ENCODE measurements at regions not wholly inside any gene's neighbourhood (a gene's known extent, or its start where the extent isn't known, plus 50 kb on each side); places are given as distances from the start of the nearest gene placed in this dataset.

DNA sequence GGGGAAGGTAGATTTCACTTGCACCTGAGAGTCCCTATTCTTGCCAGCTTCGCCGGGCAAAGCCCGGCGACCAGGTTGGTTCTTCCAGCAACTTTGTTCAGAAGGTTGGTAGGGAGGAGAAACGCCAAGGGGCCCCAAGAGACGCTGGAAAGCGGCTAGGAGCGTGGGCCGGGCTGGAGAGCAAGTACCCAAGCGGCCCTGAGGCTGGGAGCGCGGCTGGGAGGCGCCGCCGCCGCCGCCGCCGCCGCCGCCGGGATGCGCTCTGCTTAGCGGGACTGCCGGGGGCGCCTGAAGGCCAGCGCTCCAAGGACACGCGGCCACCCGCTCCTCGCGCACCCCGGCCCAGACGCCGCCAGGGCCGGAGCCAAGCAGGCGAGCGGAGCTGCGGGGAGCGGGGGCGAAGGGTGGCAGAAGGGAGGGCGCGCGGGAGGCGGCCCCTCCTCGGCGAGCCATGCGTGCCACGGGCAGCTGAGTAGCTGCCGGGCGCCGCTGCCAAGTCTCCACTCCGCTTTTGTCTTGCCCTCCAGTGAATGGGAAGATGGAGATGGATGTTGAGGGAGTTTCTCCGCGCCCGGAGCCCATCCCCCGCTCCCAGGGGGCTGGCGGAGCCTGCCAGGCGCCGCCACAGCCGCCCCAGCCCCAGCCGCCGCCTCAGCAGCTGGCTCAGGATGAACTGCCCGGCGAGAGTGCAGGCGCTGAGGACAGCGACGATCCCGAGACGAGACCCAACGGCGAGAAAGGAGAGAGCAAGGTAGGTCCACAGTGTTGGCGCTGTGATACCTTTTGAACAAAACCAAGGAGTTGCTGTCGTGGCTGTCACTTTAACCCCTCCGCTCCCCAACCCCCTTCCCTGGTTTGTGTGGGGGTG, 227.4 kb upstream of the AZI2 start:
- Histone ChIP-seq H2AFZ (ENCODE audit: low read length) (peak overlapping the region; percentile 14; the same call in 1 of the 2 replicates), H2BK120ac (replicated peaks; ENCODE audit: low read depth, low read length) (no peak overlapping the region), H3K56ac (replicated peaks; ENCODE audit: insufficient read length, low read depth, low read length) (no peak overlapping the region), H3K14ac (ENCODE audit: insufficient read length) (peak overlapping the region; percentile 94), H3K4me2 (ENCODE audit: insufficient read depth in 1 of 2, low read depth in 2 of 2, low read length in 2 of 2) (peak overlapping the region; percentile 92 to 93), H3K4me1 (replicated peaks in 1 of 4; ENCODE audit: control insufficient read depth in 3 of 4, insufficient read depth in 4 of 4, low read length in 3 of 4) (peaks cover 0 to 17% (median 7%) of the 10 kb centered on the region in 4 experiments; a peak in 5 of 7 replicates), H4K8ac (ENCODE audit: extremely low read depth, insufficient read depth, low read length) (peak overlapping the region; percentile 45), H2AK5ac (ENCODE audit: low read depth, low read length) (no peak overlapping the region), H2BK12ac (ENCODE audit: low read depth, low read length) (0 out of 2 replicates have a peak overlapping the region, but pooled peaks have one; percentile 63), H3K9me3 (ENCODE audit: insufficient read depth in 2 of 2, low read depth in 1 of 2, low read length in 1 of 2) (no peaks in the 10 kb centered on the region), H2BK20ac (ENCODE audit: low read length) (no peak overlapping the region), H3K23me2 (ENCODE audit: low read depth, low read length) (peaks cover 10% of the 10 kb centered on the region), H2BK5ac (ENCODE audit: low read depth, low read length) (no peak overlapping the region), H3K23ac (ENCODE audit: insufficient read length) (no peak overlapping the region), H4K5ac (ENCODE audit: insufficient read length, low read depth, low read length) (peak overlapping the region; percentile 13), H3K18ac (ENCODE audit: extremely low read depth, low read length) (no peak overlapping the region), H2BK15ac (ENCODE audit: low read length) (no peak overlapping the region), H3K36me3 (ENCODE audit: control insufficient read depth in 2 of 4, insufficient read depth in 4 of 4, low read length in 3 of 4) (no peaks in the 10 kb centered on the region), H3K9ac (replicated peaks in 1 of 4; ENCODE audit: extremely low read depth in 1 of 4, low read depth in 3 of 4, low read length in 3 of 4) (peak overlapping the region in 3 of 4 experiments; percentile 31 to 51 (median 41); a peak in 5 of 7 replicates), H3K4ac (replicated peaks; ENCODE audit: insufficient read length, low read depth, low read length) (no peak overlapping the region), H3K4me3 (ENCODE audit: extremely low read depth in 1 of 4, insufficient read depth in 2 of 4, low read depth in 3 of 4, low read length in 4 of 4) (peak overlapping the region; percentile 66 to 79 (median 70)), H3K79me1 (ENCODE audit: low read depth, low read length) (no peaks in the 10 kb centered on the region; the same call in 1 of the 2 replicates), H4K91ac (replicated peaks; ENCODE audit: insufficient read length, low read length) (peak overlapping the region; percentile 66), H3K79me2 (ENCODE audit: control insufficient read depth in 1 of 2, insufficient read depth in 2 of 2, low read length in 2 of 2) (0 out of 4 replicates have a peak, but pooled peaks cover 0 to 4% of the 10 kb centered on the region in 2 experiments), H4K20me1 (replicated peaks in 1 of 2; ENCODE audit: control insufficient read depth in 1 of 2, insufficient read depth in 2 of 2, low read length in 2 of 2) (peaks cover 0 to 1% of the 10 kb centered on the region in 2 experiments), H3K27me3 (replicated peaks in 1 of 4; ENCODE audit: control insufficient read depth in 3 of 4, extremely low read depth in 1 of 4, insufficient read depth in 3 of 4, low read length in 3 of 4) (peaks cover 0 to 23% (median 12%) of the 10 kb centered on the region in 4 experiments; a peak in 6 of 7 replicates), H3K27ac (ENCODE audit: low read depth, low read length) (no peak overlapping the region)
- DNase-seq (ENCODE audit: low read depth in 1 of 2, low spot score in 2 of 2), result peak in 1 of 2 experiments; percentile 84
- FAIRE-seq, result no peak
- WGBS, 2 experiments (ENCODE audit: extremely low coverage in 1 of 2, insufficient coverage in 1 of 2, insufficient read length in 1 of 2, insufficient replicate concordance in 2 of 2, low coverage in 1 of 2, low lambda C conversion rate in 2 of 2, missing lambda C conversion rate in 1 of 2), result 2% methylated on average over 35 of the region's 75 CpGs; no CpG with 5 or more reads in 1 of the 2 experiments
- ChIA-PET CTCF (ENCODE audit: partially characterized antibody) (interaction anchor here (1.3 to 1.6 kb wide), 4 partner anchors 14 to 187 kb away, joined by 3 to 5 read pairs (median 4); no protein-coding TSS in a partner anchor), POLR2A (ENCODE audit: partially characterized antibody) (interaction anchor here (0.6 to 1.5 kb wide), 6 partner anchors 9 to 1863 kb away, joined by 3 to 7 read pairs (median 4); no protein-coding TSS in a partner anchor)
- TF ChIP-seq, protein P1, sequence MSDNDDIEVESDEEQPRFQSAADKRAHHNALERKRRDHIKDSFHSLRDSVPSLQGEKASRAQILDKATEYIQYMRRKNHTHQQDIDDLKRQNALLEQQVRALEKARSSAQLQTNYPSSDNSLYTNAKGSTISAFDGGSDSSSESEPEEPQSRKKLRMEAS (IDR thresholded peaks at IDR 0.05), result peak; percentile 72
- TF ChIP-seq CBX5 (IDR thresholded peaks at IDR 0.05; ENCODE audit: low read depth, low read length) (no peak), CBX8 (IDR thresholded peaks at IDR 0.05; ENCODE audit: borderline replicate concordance, low read depth, low read length) (no peak)

Measured in H1 (cell line).